ENCODE measurements at regions not wholly inside any gene's neighbourhood (a gene's known extent, or its start where the extent isn't known, plus 50 kb on each side); places are given as distances from the start of the nearest gene placed in this dataset.

- no peak overlapping the region for H3K4me3 Mint-ChIP-seq
- no peaks in the 10 kb centered on the region for H3K4me1 Mint-ChIP-seq (ENCODE audit: low read depth)
- no peaks in the 10 kb centered on the region for H3K36me3 Mint-ChIP-seq (ENCODE audit: low read depth)
- H3K27me3 Mint-ChIP-seq (ENCODE audit: low read depth) = no peaks in the 10 kb centered on the region
- H3K27ac Mint-ChIP-seq = no peak overlapping the region
- H3K9me3 Mint-ChIP-seq = no peaks in the 10 kb centered on the region
These were observed 603.9 kb upstream of the FANCL start for GRCh38 chr2:58845011-58845410.

DNA sequence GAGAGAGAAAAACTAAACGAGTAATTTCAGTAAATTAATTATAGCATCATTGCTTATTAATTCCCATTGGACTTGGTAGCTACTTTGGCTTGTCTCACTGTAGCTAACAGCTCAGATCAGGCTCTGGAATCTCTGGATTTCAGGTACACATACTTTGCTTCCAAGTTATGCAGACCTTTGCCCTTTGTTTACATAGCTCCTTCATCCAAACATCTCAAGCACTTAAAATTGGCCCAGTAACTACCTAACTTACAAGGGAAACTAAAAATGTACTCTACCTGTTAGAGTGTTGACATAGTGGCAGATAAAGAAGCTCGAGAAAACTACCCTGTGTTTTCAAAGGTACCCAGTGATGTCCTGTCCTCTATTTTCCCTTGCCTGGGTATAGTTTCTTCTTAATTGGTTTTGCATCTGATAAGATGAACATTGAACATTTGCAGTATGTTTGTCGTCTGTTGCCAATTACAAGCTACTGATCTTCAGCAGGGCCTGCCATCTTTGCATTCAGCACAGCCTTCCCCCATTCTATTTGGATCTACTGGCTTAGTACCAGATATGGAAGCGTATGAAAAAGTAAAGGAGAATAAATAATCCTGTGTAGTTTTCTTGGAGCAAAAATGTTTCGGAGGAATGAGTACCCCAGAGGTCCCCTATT is 601.5 kb upstream of the FANCL start:
- Mint-ChIP-seq H3K27ac (no peak overlapping the region), H3K4me3 (no peak overlapping the region), H3K9me3 (no peaks in the 10 kb centered on the region), H3K4me1 (ENCODE audit: low read depth) (no peaks in the 10 kb centered on the region), H3K36me3 (ENCODE audit: low read depth) (no peaks in the 10 kb centered on the region), H3K27me3 (ENCODE audit: low read depth) (no peaks in the 10 kb centered on the region)

- Mint-ChIP-seq H3K27ac (no peak overlapping the region), H3K36me3 (ENCODE audit: low read depth) (no peaks in the 10 kb centered on the region), H3K4me3 (no peak overlapping the region), H3K27me3 (ENCODE audit: low read depth) (no peaks in the 10 kb centered on the region), H3K4me1 (ENCODE audit: low read depth) (no peaks in the 10 kb centered on the region), H3K9me3 (peaks cover 9% of the 10 kb centered on the region)
These were observed 593.3 kb upstream of the FANCL start for GRCh38 chr2:58834404-58834803.

GRCh38 chr2:58826795-58827194 is 585.7 kb upstream of the FANCL start:
- Mint-ChIP-seq H3K36me3 (ENCODE audit: low read depth) (no peaks in the 10 kb centered on the region), H3K9me3 (peaks cover 38% of the 10 kb centered on the region), H3K27ac (no peak overlapping the region), H3K4me1 (ENCODE audit: low read depth) (no peaks in the 10 kb centered on the region), H3K27me3 (ENCODE audit: low read depth) (no peaks in the 10 kb centered on the region), H3K4me3 (no peak overlapping the region)

DNA sequence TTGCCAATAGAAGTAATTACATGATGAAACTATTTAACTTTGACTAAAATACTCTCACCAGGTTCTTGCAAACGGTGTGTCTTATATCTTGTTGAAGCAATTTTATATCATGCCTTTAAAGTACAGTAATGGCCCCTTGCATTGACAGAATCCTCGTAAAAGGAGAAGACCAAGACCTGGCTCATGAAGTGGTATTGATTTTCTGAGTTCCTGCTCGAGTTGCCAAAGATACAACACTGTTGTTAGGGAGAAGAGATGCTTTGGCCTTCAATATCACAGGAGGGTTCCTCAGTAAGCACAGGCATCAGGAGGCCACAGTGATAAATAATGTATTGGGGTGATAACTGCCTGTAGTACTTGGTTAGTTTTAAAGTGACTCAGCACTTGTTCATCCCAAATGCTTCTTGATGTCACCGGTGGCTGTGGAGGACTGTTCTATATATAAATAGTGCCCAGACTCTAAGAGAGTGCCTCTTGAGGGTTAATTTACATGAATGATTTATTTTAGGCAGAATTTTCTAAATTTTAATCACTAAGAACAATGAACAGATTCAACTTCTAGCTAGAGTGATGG is 571.7 kb upstream of the FANCL start:
- H3K27ac Mint-ChIP-seq = no peak overlapping the region
- no peaks in the 10 kb centered on the region for H3K36me3 Mint-ChIP-seq (ENCODE audit: low read depth)
- H3K9me3 Mint-ChIP-seq = no peaks in the 10 kb centered on the region
- H3K4me3 Mint-ChIP-seq = no peak overlapping the region
- H3K27me3 Mint-ChIP-seq (ENCODE audit: low read depth) = no peaks in the 10 kb centered on the region
- no peaks in the 10 kb centered on the region for H3K4me1 Mint-ChIP-seq (ENCODE audit: low read depth)

GRCh38 chr2:58805126-58805525 is 564.0 kb upstream of the FANCL start:
- H3K36me3 Mint-ChIP-seq (ENCODE audit: low read depth) = no peaks in the 10 kb centered on the region
- H3K4me3 Mint-ChIP-seq = no peak overlapping the region
- H3K4me1 Mint-ChIP-seq (ENCODE audit: low read depth) = no peaks in the 10 kb centered on the region
- H3K27ac Mint-ChIP-seq = no peak overlapping the region
- H3K27me3 Mint-ChIP-seq (ENCODE audit: low read depth) = no peaks in the 10 kb centered on the region
- H3K9me3 Mint-ChIP-seq = no peaks in the 10 kb centered on the region

DNA sequence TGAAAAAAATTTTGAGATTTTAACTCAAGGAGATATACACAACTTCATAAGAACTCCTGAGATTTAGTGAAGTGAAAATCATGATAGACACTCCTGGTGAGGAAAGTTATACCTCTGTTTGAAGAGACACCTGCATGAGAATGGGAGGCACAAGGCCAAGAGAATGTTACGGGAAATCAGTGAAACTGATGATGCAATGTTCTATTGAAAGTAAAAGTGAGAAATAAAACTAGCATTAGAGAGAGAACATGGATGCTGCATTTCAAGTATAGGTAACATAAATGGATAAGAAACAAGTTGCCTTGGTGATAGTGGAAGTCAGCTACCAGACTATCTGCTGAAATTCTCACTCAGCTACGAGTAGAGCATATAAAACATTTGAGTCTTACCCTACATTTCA is 562.1 kb upstream of the FANCL start:
- H3K9me3 Mint-ChIP-seq = no peaks in the 10 kb centered on the region
- no peak overlapping the region for H3K27ac Mint-ChIP-seq
- H3K27me3 Mint-ChIP-seq (ENCODE audit: low read depth) = no peaks in the 10 kb centered on the region
- no peaks in the 10 kb centered on the region for H3K36me3 Mint-ChIP-seq (ENCODE audit: low read depth)
- no peak overlapping the region for H3K4me3 Mint-ChIP-seq
- H3K4me1 Mint-ChIP-seq (ENCODE audit: low read depth) = no peaks in the 10 kb centered on the region

- Mint-ChIP-seq H3K27me3 (ENCODE audit: low read depth) (no peaks in the 10 kb centered on the region), H3K4me1 (ENCODE audit: low read depth) (no peaks in the 10 kb centered on the region), H3K4me3 (no peak overlapping the region), H3K9me3 (no peaks in the 10 kb centered on the region), H3K27ac (no peak overlapping the region), H3K36me3 (ENCODE audit: low read depth) (no peaks in the 10 kb centered on the region)
These were observed 559.8 kb upstream of the FANCL start for GRCh38 chr2:58800881-58801280.

DNA sequence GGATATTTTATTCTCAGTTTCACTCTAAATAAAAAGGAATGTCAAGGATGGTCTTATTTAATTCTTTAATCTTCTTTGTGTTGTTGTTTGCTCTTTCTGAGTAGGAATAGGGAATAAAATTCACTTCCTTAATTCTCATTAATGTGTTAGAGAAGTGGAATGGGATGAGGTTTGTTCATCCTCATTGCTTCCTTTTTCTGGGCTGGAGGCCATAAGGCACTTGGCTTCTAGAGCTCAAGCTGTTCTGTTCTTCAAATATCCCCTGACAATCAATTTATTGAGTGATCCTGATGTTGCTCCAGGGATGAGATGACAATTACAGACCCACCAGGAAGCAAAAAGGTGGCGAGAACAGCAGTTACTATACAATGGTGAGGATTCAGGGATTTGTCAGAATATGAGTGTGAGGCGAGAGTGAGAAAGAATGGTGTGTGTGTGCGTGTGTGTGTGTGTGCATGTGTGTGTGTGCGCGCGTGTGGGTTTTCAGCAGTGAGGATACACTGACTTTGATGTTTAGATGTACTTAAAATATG is 557.6 kb upstream of the FANCL start:
- H3K4me3 Mint-ChIP-seq = no peak overlapping the region
- H3K36me3 Mint-ChIP-seq (ENCODE audit: low read depth) = no peaks in the 10 kb centered on the region
- H3K27ac Mint-ChIP-seq = no peak overlapping the region
- H3K9me3 Mint-ChIP-seq = no peaks in the 10 kb centered on the region
- H3K27me3 Mint-ChIP-seq (ENCODE audit: low read depth) = no peaks in the 10 kb centered on the region
- no peaks in the 10 kb centered on the region for H3K4me1 Mint-ChIP-seq (ENCODE audit: low read depth)

GRCh38 chr2:58796239-58796910 is 555.2 kb upstream of the FANCL start:
- H3K4me3 Mint-ChIP-seq = no peak overlapping the region
- H3K27ac Mint-ChIP-seq = no peak overlapping the region
- H3K4me1 Mint-ChIP-seq (ENCODE audit: low read depth) = no peaks in the 10 kb centered on the region
- no peaks in the 10 kb centered on the region for H3K36me3 Mint-ChIP-seq (ENCODE audit: low read depth)
- no peaks in the 10 kb centered on the region for H3K9me3 Mint-ChIP-seq
- H3K27me3 Mint-ChIP-seq (ENCODE audit: low read depth) = no peaks in the 10 kb centered on the region

DNA sequence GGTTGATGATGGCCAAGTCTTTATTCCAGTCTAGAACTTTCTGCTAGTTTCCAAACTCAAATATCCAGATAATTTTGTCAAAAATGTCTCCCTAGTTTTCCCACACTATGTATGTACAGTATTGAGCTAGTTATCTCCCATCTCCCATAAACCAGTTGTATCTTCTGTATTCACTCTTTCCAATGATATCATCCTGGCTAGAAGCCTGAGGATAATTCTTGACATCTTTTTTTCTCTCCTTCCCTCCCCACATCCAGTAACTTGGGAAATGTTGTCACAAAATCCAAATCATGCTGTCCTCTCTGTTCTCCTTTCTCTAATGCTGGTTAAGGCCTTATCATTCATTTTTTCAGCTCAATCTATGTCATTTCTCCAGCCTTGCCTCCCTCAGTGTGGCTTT is 553.8 kb upstream of the FANCL start:
- no peaks in the 10 kb centered on the region for H3K9me3 Mint-ChIP-seq
- H3K27ac Mint-ChIP-seq = no peak overlapping the region

GRCh38 chr2:58794103-58794502 is 553.0 kb upstream of the FANCL start:
- Mint-ChIP-seq H3K27me3 (ENCODE audit: low read depth) (no peaks in the 10 kb centered on the region), H3K4me3 (no peak overlapping the region), H3K9me3 (no peaks in the 10 kb centered on the region), H3K36me3 (ENCODE audit: low read depth) (no peaks in the 10 kb centered on the region), H3K4me1 (ENCODE audit: low read depth) (no peaks in the 10 kb centered on the region), H3K27ac (no peak overlapping the region)

More for the DNA sequence above, 553.8 kb upstream of the FANCL start:
- Mint-ChIP-seq H3K36me3 (ENCODE audit: low read depth) (no peaks in the 10 kb centered on the region), H3K4me1 (ENCODE audit: low read depth) (no peaks in the 10 kb centered on the region), H3K27me3 (ENCODE audit: low read depth) (no peaks in the 10 kb centered on the region), H3K4me3 (no peak overlapping the region)

- H3K4me1 Mint-ChIP-seq (ENCODE audit: low read depth) = no peaks in the 10 kb centered on the region
- H3K36me3 Mint-ChIP-seq (ENCODE audit: low read depth) = no peaks in the 10 kb centered on the region
- no peaks in the 10 kb centered on the region for H3K9me3 Mint-ChIP-seq
- no peaks in the 10 kb centered on the region for H3K27me3 Mint-ChIP-seq (ENCODE audit: low read depth)
- no peak overlapping the region for H3K4me3 Mint-ChIP-seq
- H3K27ac Mint-ChIP-seq = no peak overlapping the region
These were observed 547.3 kb upstream of the FANCL start for GRCh38 chr2:58788402-58788801.

- no peak overlapping the region for H3K27ac Mint-ChIP-seq
- H3K36me3 Mint-ChIP-seq (ENCODE audit: low read depth) = no peaks in the 10 kb centered on the region
- no peak overlapping the region for H3K4me3 Mint-ChIP-seq
- H3K9me3 Mint-ChIP-seq = no peaks in the 10 kb centered on the region
- no peaks in the 10 kb centered on the region for H3K4me1 Mint-ChIP-seq (ENCODE audit: low read depth)
- H3K27me3 Mint-ChIP-seq (ENCODE audit: low read depth) = no peaks in the 10 kb centered on the region
These were observed 529.7 kb upstream of the FANCL start for GRCh38 chr2:58770846-58771245.

- no peaks in the 10 kb centered on the region for H3K36me3 Mint-ChIP-seq (ENCODE audit: low read depth)
- H3K9me3 Mint-ChIP-seq = no peaks in the 10 kb centered on the region
- H3K27ac Mint-ChIP-seq = no peak overlapping the region
- no peaks in the 10 kb centered on the region for H3K27me3 Mint-ChIP-seq (ENCODE audit: low read depth)
- H3K4me3 Mint-ChIP-seq = no peak overlapping the region
- no peaks in the 10 kb centered on the region for H3K4me1 Mint-ChIP-seq (ENCODE audit: low read depth)
These were observed 528.7 kb upstream of the FANCL start for GRCh38 chr2:58769864-58770234.

All from T-helper 1 cell treated with Interleukin-12 subunit alpha and Interleukin-12 subunit beta and Interleukin-4 antibody, amounts not matched to agents 30 μg/mL and 1 μg/mL, for 36 hours (primary cell).